PC-3 (cell line): ENCODE measurements at regions not wholly inside any gene's neighbourhood (a gene's known extent, or its start where the extent isn't known, plus 50 kb on each side); places are given as distances from the start of the nearest gene placed in this dataset.
"Not testable (repeated sequence)": the region's sequence is repeated elsewhere in the genome, so short reads cannot be mapped to it uniquely, and the experiment has no call there.

Experiments used
- ATAC-seq: fragments of 200-7000 bp; cut with Tn5 transposase; 2 replicates; pipeline ENCODE4 v1.9.1; 2020; ENCODE audit warnings: mild to moderate bottlenecking, moderate library complexity
- BruUV-seq: library from RNA; stranded (reverse); fragments of 400-500 nt; replicated peaks from 2 replicates; lab custom pipeline; 2021; lab: Mats Ljungman, UMichigan
- CTCF ChIA-PET: fragments of 300-600 bp; sonication (Branson Sonifier 250); formaldehyde crosslinking; loops from one replicate; lab custom pipeline; 2022; ENCODE audit warnings: antibody characterized with exemption; lab: Charles Lee
- POLR2A ChIA-PET: fragments of 300-600 bp; sonication (Branson Sonifier 250); formaldehyde crosslinking; loops from one replicate; lab custom pipeline; 2022; ENCODE audit warnings: antibody characterized with exemption; ENCODE audit not compliant: unreplicated experiment; lab: Charles Lee
- DNase-seq: peaks from one replicate; pipeline ENCODE4 v3.0.0-alpha.2; 2015
- H2AFZ ChIP-seq: fragments of 300-600 bp; sonication (generic); 2 replicates; pipeline ENCODE4 v1.6.0; 2016; ENCODE audit warnings: antibody characterized with exemption, low read length
- H3F3A ChIP-seq: fragments of 300-600 bp; sonication (generic); one replicate; pipeline ENCODE4 v1.6.0; 2017; ENCODE audit warnings: antibody characterized with exemption, low read length, control low read depth, mild to moderate bottlenecking; ENCODE audit not compliant: unreplicated experiment
- H3K27ac ChIP-seq: fragments of 300-600 bp; sonication (generic); 2 replicates; pipeline ENCODE4 v1.5.1; 2016; ENCODE audit warnings: mild to moderate bottlenecking, low read length
- H3K27me3 ChIP-seq: fragments of 300-600 bp; sonication (generic); 2 replicates; pipeline ENCODE4 v1.6.1; 2016; ENCODE audit warnings: low read length, mixed read lengths
- H3K36me3 ChIP-seq: fragments of 300-600 bp; sonication (generic); 2 replicates; pipeline ENCODE4 v1.6.1; 2016; ENCODE audit warnings: low read depth, mixed run types, low read length, mixed read lengths
- H3K4me1 ChIP-seq: fragments of 300-600 bp; sonication (generic); 2 replicates; pipeline ENCODE4 v1.5.1; 2016; ENCODE audit warnings: low read length; ENCODE audit not compliant: insufficient read depth
- H3K4me2 ChIP-seq: fragments of 300-600 bp; sonication (generic); 2 replicates; pipeline ENCODE4 v1.6.0; 2016; ENCODE audit warnings: low read length
- H3K4me3 ChIP-seq: fragments of 300-600 bp; sonication (generic); 2 replicates; pipeline ENCODE4 v1.5.1; 2016; ENCODE audit warnings: mild to moderate bottlenecking, low read length, mixed read lengths
- H3K79me2 ChIP-seq: fragments of 300-600 bp; sonication (generic); 2 replicates; pipeline ENCODE4 v1.6.1; 2017; ENCODE audit warnings: low read length, mixed read lengths
- H3K9ac ChIP-seq: fragments of 300-600 bp; sonication (generic); 2 replicates; pipeline ENCODE4 v1.6.0; 2016; ENCODE audit warnings: mild to moderate bottlenecking, low read length
- H3K9me2 ChIP-seq: fragments of 300-600 bp; sonication (generic); replicated peaks from 2 replicates; pipeline ENCODE4 v1.6.1; 2016; ENCODE audit warnings: mixed run types, low read length, mixed read lengths
- H3K9me3 ChIP-seq: fragments of 300-600 bp; sonication (generic); 2 replicates; pipeline ENCODE4 v1.6.1; 2016; ENCODE audit warnings: low read length, mixed read lengths
- H4K20me1 ChIP-seq: fragments of 300-600 bp; sonication (generic); 2 replicates; pipeline ENCODE4 v1.6.1; 2016; ENCODE audit warnings: low read length, mixed read lengths
- EZH2 ChIP-seq: fragments of 300-600 bp; sonication (generic); IDR thresholded peaks from one replicate; pipeline ENCODE4 v1.6.1; 2017; ENCODE audit warnings: antibody characterized with exemption, mild to moderate bottlenecking, low read length; ENCODE audit not compliant: unreplicated experiment
- EZH2phosphoT487 ChIP-seq: fragments of 300-600 bp; sonication (generic); IDR thresholded peaks from 2 replicates; pipeline ENCODE4 v1.6.1; 2018; ENCODE audit warnings: mild to moderate bottlenecking, antibody characterized with exemption, low read length, borderline replicate concordance
- intact Hi-C: fragments of 100-400 bp; cut with micrococcal nuclease; formaldehyde crosslinking; loops from 2 replicates; pipeline ENCODE4 v1.9.0; 2023
- TF ChIP-seq, protein P1 (sequence below): fragments of 300-600 bp; sonication (generic); conservative IDR thresholded peaks from 2 replicates; pipeline ENCODE4 v1.5.1; 2017; ENCODE audit warnings: antibody characterized with exemption, low read depth, mild to moderate bottlenecking, low read length

DNA sequence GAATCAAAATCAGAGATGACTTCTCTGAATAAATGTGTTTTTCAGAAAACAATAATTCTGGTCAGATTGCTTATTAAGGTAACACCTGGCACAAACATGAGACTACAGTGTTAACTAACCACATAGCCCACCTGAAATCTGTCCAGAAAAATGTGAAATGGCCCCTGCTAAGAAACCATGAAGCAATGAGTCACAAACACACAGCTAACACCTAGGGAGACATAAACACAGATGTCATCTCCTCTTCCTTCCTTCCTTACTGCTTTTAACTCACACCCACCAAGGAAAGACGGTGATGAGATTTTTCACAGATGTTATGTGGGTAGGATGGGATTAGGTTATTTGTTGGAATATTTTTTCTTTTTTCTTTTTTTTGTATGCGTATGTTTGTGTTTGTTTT is 315.0 kb upstream of the STAC start:
- no peak overlapping the region for H3K9ac ChIP-seq
- H3K9me2 ChIP-seq = no peaks in the 10 kb centered on the region
- BruUV-seq = no TSS peak
- H3K27me3 ChIP-seq = no peaks in the 10 kb centered on the region
- no peak overlapping the region for H2AFZ ChIP-seq
- ChIA-PET POLR2A (interaction anchor here (0.6 kb wide), 1 partner anchor 147 kb away, joined by 7 read pairs; no protein-coding TSS in a partner anchor), CTCF (no interaction called here)
- intact Hi-C loops = no loop called here
- DNase-seq (peak; percentile 9), ATAC-seq (no peak)
- no peaks in the 10 kb centered on the region for H3K36me3 ChIP-seq
- no peak for TF ChIP-seq EZH2
- TF ChIP-seq EZH2phosphoT487 = no peak
- TF ChIP-seq, protein P1, sequence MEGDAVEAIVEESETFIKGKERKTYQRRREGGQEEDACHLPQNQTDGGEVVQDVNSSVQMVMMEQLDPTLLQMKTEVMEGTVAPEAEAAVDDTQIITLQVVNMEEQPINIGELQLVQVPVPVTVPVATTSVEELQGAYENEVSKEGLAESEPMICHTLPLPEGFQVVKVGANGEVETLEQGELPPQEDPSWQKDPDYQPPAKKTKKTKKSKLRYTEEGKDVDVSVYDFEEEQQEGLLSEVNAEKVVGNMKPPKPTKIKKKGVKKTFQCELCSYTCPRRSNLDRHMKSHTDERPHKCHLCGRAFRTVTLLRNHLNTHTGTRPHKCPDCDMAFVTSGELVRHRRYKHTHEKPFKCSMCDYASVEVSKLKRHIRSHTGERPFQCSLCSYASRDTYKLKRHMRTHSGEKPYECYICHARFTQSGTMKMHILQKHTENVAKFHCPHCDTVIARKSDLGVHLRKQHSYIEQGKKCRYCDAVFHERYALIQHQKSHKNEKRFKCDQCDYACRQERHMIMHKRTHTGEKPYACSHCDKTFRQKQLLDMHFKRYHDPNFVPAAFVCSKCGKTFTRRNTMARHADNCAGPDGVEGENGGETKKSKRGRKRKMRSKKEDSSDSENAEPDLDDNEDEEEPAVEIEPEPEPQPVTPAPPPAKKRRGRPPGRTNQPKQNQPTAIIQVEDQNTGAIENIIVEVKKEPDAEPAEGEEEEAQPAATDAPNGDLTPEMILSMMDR = no peak
- H3K4me1 ChIP-seq = peaks cover 40% of the 10 kb centered on the region
- no peaks in the 10 kb centered on the region for H4K20me1 ChIP-seq
- no peaks in the 10 kb centered on the region for H3F3A ChIP-seq
- H3K4me3 ChIP-seq = no peak overlapping the region
- H3K9me3 ChIP-seq = no peaks in the 10 kb centered on the region
- H3K4me2 ChIP-seq = peak overlapping the region; percentile 72
- no peaks in the 10 kb centered on the region for H3K79me2 ChIP-seq
- H3K27ac ChIP-seq = peak overlapping the region; percentile 87

- ChIA-PET CTCF (interaction anchor here (0.5 kb wide), 1 partner anchor 826 kb away, joined by 3 read pairs; no protein-coding TSS in a partner anchor), POLR2A (no interaction called here)
- H3K27ac ChIP-seq = peak overlapping the region; percentile 67
- H2AFZ ChIP-seq = 0 out of 2 replicates have a peak overlapping the region, but pooled peaks have one; percentile 3
- no peaks in the 10 kb centered on the region for H3K9me3 ChIP-seq
- BruUV-seq = no TSS peak
- peak overlapping the region; percentile 37 for H3K4me2 ChIP-seq
- ATAC-seq = peak; percentile 99
- no peak overlapping the region for H3K4me3 ChIP-seq
- no peaks in the 10 kb centered on the region for H3K79me2 ChIP-seq
- TF ChIP-seq EZH2phosphoT487 (no peak), EZH2 (no peak)
- TF ChIP-seq, protein P1 = no peak
- H3K9ac ChIP-seq = 0 out of 2 replicates have a peak overlapping the region, but pooled peaks have one; percentile 30
- 0 out of 2 replicates have a peak, but pooled peaks cover 4% of the 10 kb centered on the region for H3K9me2 ChIP-seq
- no peaks in the 10 kb centered on the region for H3K36me3 ChIP-seq
- intact Hi-C loops = no loop called here
- peak; percentile 83 for DNase-seq
- no peaks in the 10 kb centered on the region for H3K27me3 ChIP-seq
- H3K4me1 ChIP-seq = peaks cover 23% of the 10 kb centered on the region
- no peaks in the 10 kb centered on the region for H4K20me1 ChIP-seq
- H3F3A ChIP-seq = no peaks in the 10 kb centered on the region
These were observed 304.8 kb upstream of the STAC start for GRCh38 chr3:36075491-36075890.

GRCh38 chr3:36077320-36077719 is 303.0 kb upstream of the STAC start:
- no TSS peak for BruUV-seq
- Histone ChIP-seq H3K36me3 (no peaks in the 10 kb centered on the region), H3K4me2 (no peak overlapping the region), H3K27me3 (no peaks in the 10 kb centered on the region), H3K27ac (no peak overlapping the region), H3K4me1 (peaks cover 23% of the 10 kb centered on the region), H3K4me3 (no peak overlapping the region), H3K9me2 (0 out of 2 replicates have a peak, but pooled peaks cover 4% of the 10 kb centered on the region), H3K9me3 (no peaks in the 10 kb centered on the region), H4K20me1 (no peaks in the 10 kb centered on the region), H3K9ac (no peak overlapping the region), H3F3A (no peaks in the 10 kb centered on the region), H3K79me2 (no peaks in the 10 kb centered on the region), H2AFZ (no peak overlapping the region)
- intact Hi-C loops = no loop called here
- DNase-seq (no peak), ATAC-seq (no peak)
- POLR2A ChIA-PET = no interaction called here
- TF ChIP-seq, protein P1 = no peak
- TF ChIP-seq EZH2phosphoT487 (no peak), EZH2 (no peak)
- CTCF ChIA-PET = no interaction called here

DNA sequence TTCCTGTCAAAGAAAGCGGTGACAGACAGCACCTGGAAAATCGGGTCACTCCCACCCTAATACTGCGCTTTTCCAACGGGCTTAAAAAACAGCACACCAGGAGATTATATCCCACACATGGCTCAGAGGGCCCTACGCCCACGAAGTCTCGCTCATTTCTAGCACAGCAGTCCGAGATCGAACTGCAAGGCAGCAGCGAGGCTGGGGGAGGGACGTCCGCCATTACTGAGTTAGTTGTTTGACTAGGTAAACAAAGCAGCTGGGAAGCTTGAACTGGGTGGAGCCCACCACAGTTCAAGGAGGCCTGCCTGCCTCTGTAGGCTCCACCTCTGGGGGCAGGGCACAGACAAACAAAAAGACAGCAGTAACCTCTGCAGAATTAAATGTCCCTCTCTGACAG is 297.3 kb upstream of the STAC start:
- CTCF ChIA-PET, BruUV-seq: not testable (repeated sequence)

More for the DNA sequence above, 297.3 kb upstream of the STAC start:
- H3K79me2 ChIP-seq, DNase-seq, H3K36me3 ChIP-seq, H3K4me3 ChIP-seq, H4K20me1 ChIP-seq, ATAC-seq, H3F3A ChIP-seq, H3K9me3 ChIP-seq, intact Hi-C loops, H3K27ac ChIP-seq, H3K27me3 ChIP-seq, H2AFZ ChIP-seq, H3K9ac ChIP-seq, H3K4me2 ChIP-seq, H3K9me2 ChIP-seq, H3K4me1 ChIP-seq, POLR2A ChIA-PET: not testable (repeated sequence)
